ENCODE measurements at regions not wholly inside any gene's neighbourhood (a gene's known extent, or its start where the extent isn't known, plus 50 kb on each side); places are given as distances from the start of the nearest gene placed in this dataset.

- peak; percentile 47 for DNase-seq (ENCODE audit: low spot score)
Measured at GRCh38 chr13:44120849-44121755, 241.4 kb downstream of the LACC1 start.

DNA sequence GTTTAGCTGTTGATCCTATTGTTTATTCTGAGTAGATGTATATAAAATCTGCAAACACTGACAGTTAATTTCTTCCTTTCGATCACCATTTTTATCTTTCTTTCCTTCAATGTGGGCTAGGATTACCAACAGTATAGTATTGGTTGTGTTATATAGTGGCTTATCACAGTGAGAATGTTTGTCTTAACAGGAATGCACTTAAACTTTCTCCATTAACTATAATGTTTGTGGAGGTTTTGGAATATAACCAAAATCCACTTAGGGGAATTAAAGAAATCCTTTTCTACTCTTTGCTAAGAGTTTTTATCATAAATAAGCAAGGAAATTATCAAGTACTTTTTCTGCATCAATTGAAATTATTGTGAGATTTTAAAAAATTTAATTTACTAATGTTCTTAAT is 244.6 kb downstream of the LACC1 start:
- DNase-seq (ENCODE audit: low spot score) = no peak

DNA sequence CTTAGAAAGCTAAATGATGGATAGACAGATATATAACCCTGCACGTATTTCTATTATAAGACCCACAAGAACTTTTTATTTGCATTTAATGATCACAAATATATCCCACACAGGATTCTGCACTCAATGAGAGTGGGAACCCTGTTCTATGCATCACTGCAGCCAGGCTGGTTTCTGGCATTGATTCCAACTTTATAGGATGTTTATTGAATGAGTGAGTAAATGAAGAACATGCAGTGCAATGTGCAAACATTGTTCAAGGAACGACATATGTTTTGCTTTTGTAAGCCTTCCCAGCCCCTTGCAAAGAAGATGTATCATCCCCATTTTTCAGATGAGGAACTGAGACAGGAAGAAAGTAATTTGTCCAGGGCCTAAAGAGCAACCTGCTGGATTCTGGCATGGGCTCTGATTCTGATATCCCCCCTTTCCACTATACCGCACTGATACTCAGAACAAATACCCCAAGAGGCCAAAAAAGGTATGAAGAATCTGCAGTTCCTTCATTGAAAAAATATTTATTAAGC is 246.3 kb downstream of the LACC1 start:
- no peak for DNase-seq (ENCODE audit: low spot score)

DNA sequence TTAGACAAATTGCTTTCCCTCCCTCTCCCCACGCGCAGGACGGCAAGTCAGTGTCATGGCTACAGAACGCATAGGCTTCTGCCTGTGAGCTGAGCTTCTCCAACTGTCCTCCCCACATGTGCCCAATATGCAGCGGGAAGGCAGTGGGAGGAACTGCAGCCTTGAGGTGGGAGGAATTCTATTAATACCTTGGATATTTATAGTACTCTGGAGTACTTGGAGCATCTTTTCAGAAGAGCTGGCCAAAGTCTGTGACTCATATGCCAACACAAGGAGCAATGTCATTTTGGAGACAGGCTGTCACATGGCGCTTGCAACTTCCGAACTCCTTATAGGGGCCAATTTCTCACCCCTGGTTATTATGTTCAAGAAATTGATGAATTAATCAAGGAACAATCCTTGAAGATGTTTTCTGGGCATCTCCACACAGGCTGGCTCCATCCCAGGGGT is 245.0 kb upstream of the SERP2 start:
- DNase-seq (ENCODE audit: low spot score) = no peak

- no peak for DNase-seq (ENCODE audit: low spot score)
Measured at GRCh38 chr13:44129418-44129817, 244.2 kb upstream of the SERP2 start.

- DNase-seq (ENCODE audit: low spot score) = no peak
Measured at GRCh38 chr13:44131069-44131614, 242.5 kb upstream of the SERP2 start.

- peak; percentile 55 for DNase-seq (ENCODE audit: low spot score)
Measured at GRCh38 chr13:44132710-44133109, 240.9 kb upstream of the SERP2 start.

GRCh38 chr13:44133626-44134025 is 240.0 kb upstream of the SERP2 start:
- DNase-seq (ENCODE audit: low spot score) = no peak

- DNase-seq (ENCODE audit: low spot score) = no peak
Measured at GRCh38 chr13:44135566-44135965, 238.1 kb upstream of the SERP2 start.

GRCh38 chr13:44136696-44137268 is 236.8 kb upstream of the SERP2 start:
- no peak for DNase-seq (ENCODE audit: low spot score)

DNA sequence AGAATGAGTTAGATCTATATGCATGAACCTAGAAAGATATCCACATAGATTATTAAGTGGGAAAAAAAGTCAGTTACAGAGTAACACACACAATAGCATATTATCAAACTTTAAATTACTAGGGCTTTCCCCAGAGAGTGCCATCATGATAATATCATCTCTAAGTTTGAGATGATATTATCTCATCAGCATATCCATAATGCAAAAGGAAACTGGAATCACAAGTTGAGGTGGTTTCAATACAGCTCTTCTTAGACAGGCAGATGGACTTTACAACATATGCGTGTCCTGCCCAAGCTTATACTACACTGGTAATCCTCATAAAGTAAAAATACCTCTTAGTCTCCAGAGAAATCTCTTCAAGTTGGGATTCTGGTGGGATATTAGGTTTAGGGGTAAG is 236.2 kb upstream of the SERP2 start:
- no peak for DNase-seq (ENCODE audit: low spot score)

DNA sequence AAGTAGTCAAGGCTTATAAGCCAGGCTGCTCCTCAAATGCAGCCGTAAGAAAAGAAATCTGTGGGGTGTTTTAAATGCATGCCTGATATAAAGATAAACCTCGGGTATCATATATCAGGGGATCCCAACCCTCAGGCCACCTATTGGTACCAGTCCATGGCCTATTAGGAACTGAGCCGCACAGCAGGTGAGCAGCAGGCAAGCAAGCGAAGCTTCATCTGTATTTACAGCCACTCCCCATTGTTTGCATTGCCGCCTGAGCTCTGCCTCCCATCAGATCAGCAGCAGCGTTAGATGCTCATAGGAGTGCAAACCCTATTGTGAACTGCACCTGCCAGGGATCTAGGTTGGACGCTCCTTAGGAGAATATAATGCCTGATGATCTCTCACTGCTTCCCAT is 233.5 kb upstream of the SERP2 start:
- no peak for DNase-seq (ENCODE audit: low spot score)

GRCh38 chr13:44140888-44141724 is 232.5 kb upstream of the SERP2 start:
- DNase-seq (ENCODE audit: low spot score) = peak; percentile 37

DNA sequence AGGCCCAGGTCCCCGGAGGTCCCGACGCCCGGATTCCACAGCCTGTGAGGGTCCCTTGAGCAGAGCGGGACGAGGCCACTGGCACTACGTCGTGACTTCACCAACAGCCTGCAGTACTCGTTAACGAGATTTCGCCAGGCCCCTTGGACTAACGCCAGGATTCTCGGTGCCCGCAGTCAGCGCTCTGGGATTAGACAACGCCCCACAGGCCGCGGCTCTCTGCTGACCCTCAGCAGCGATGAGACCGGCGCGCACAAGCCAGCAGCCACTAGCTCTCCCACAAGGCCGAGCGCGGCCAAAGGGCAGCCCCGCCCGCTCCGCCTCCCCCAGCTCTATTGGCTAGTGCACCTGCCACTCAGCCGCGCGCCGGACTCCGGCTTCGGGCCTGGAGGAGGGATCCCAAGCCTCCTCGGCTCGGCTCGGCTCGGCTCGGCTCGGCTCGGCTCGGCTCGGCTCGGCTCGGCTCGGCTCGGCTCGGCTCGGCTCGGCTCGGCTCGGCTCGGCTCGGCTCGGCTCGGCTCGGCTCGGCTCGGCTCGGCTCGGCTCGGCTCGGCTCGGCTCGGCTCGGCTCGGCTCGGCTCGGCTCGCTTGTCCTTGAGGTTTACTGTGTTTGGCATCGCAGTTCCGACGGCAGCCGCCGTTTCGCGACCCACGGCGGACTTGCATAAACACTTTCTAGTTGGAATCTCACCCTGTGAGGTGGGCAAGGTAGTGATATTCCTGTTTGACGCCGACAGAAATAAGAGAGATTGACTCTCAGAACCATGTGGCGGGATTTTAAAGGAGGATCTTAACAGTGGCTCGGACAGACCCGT is 231.7 kb upstream of the SERP2 start:
- peak; percentile 96 for DNase-seq (ENCODE audit: low spot score)

DNA sequence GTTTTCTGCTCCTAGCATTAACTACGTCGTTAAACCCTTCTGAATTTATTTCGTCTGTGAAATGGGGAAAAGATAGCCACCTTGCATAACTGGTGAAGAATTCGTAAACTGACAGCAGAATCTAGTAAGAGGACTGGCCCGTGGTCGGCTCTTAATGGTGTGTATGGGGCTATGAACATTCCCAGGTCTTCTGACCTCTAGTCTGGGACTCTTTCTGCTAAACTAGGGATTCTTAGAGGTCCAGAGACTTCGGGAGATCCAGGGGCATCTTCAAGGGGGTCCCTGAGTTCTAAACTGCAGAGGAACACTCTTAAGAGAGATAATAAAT is 231.1 kb upstream of the SERP2 start:
- no peak for DNase-seq (ENCODE audit: low spot score)

DNA sequence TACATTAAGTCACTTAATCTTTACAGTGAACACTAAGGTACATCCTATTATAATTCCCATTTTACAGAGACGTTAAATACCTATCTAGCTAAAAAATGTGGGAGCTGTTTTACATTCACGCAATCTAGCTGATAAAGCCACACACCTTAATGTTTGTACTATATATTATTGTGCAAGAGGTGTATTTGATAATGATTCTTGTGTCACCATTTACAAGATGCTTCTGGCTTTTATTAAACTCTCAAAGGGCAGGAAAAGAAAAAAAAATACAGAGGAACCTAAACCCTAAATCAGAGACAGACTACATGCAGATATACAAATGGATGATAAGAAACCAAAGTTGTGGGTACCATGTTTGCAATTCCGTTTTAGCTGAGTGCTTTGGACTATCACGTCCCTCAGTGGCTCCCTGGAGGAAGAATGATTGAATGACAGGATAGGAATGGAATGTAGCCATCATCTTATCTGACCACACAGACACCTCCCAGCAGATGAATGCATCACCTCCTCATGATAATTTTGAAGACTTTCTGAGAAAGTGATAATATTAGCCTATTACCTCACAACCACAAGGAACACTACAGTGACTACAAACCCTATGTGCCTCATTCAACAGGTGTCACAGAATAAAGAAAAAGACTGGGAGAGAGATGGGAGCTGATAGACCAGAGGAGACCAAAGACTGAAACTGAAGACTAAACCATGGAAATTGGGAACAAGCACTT is 230.5 kb upstream of the SERP2 start:
- no peak for DNase-seq (ENCODE audit: low spot score)

DNA sequence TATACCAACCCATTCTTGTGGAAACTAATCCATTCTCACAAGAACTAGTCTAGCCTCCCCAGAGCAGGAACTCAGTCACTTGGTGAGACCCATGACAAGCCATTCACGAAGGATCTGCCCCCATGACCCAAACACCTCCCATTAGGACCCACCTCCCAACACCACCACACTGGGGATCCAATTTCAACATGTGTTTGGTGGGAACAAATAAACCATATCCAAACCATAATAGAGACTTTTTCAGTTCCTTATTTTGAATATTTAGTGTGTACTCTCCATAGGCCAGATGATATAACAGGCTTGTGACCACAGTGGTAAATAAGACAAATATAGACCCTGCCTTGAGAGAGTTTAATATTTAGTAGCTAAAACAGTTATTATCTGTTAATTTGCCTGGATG is 227.5 kb upstream of the SERP2 start:
- no peak for DNase-seq (ENCODE audit: low spot score)

- DNase-seq (ENCODE audit: low spot score) = no peak
Measured at GRCh38 chr13:44147233-44147632, 226.4 kb upstream of the SERP2 start.

DNA sequence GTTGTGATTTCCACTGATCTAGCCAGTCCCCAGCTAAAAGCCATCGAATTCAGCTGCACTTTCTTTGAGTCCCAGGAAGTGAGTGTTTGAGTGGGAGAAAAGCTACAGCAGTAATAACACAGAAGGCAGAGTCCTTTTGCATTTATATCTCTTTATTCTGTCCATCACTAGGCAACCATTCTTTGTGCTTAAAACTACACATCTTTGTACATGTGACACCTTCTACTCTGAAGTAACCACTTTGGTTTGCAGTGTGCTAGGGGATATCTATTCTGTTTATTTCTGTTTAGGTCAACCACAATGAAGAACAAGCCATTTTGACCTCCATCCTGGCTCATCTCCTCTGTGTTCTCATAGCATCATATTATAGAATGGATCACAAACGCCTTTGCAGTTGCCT is 226.0 kb upstream of the SERP2 start:
- no peak for DNase-seq (ENCODE audit: low spot score)

DNA sequence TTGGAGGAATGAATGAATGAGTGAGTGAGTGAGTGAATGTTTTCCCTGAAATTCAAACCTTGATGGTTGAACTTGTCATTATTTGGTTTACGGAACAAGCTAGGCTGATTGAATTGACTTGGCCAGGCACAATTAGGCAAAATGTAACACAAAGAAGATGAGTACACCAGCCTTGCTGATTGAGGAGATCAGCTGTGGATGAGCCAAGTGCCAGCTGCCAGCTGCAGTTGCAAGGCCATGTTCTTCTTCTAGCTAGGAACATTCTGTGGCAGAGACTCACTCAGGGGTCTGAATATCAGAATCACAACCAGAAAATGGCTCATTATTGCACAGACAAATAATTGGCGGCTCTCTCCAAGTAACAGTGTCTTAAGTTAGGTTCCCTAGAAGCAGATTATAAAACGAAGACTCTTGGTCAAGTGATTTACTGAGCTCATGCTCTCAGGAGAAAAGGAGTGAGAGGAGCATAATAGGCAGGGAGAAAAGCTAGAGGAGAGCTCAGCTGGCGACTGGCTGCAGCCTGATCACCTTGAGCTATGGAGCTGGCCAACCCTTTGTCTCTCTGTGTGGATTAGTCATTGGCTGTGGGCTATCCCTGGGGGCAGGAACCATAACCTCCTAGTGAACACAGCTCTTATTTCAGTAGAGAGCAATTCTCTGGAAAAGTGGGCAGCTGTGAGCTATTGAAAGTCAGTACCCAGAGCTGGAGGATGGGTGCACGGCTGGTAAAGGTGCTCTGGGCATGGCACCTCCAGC is 225.3 kb upstream of the SERP2 start:
- peak; percentile 43 for DNase-seq (ENCODE audit: low spot score)
